ENCODE measurements at regions not wholly inside any gene's neighbourhood (a gene's known extent, or its start where the extent isn't known, plus 50 kb on each side); places are given as distances from the start of the nearest gene placed in this dataset.

GRCh38 chr1:95994643-95995042 lies 726.9 kb upstream of the PTBP2 start:
- TF ChIP-seq, protein P1, sequence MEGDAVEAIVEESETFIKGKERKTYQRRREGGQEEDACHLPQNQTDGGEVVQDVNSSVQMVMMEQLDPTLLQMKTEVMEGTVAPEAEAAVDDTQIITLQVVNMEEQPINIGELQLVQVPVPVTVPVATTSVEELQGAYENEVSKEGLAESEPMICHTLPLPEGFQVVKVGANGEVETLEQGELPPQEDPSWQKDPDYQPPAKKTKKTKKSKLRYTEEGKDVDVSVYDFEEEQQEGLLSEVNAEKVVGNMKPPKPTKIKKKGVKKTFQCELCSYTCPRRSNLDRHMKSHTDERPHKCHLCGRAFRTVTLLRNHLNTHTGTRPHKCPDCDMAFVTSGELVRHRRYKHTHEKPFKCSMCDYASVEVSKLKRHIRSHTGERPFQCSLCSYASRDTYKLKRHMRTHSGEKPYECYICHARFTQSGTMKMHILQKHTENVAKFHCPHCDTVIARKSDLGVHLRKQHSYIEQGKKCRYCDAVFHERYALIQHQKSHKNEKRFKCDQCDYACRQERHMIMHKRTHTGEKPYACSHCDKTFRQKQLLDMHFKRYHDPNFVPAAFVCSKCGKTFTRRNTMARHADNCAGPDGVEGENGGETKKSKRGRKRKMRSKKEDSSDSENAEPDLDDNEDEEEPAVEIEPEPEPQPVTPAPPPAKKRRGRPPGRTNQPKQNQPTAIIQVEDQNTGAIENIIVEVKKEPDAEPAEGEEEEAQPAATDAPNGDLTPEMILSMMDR (IDR thresholded peaks at IDR 0.05): no peak
- TF ChIP-seq POLR2A (IDR thresholded peaks at IDR 0.05) (no peak), POLR2AphosphoS5 (IDR thresholded peaks at IDR 0.05) (no peak), EP300 (IDR thresholded peaks at IDR 0.05) (no peak)

Data from upper lobe of left lung (tissue), 4 donors.